Myocyte (in vitro differentiated cells): ENCODE measurements at regions not wholly inside any gene's neighbourhood (a gene's known extent, or its start where the extent isn't known, plus 50 kb on each side); places are given as distances from the start of the nearest gene placed in this dataset.
"Not testable (repeated sequence)": the region's sequence is repeated elsewhere in the genome, so short reads cannot be mapped to it uniquely, and the experiment has no call there.

Experiments used
- DNase-seq: peaks from one replicate; pipeline ENCODE4 v3.0.0-alpha.2; 2012; ENCODE audit warnings: low read depth

GRCh38 chr22:22371031-22371541 is 126.5 kb downstream of the VPREB1 start:
- DNase-seq: peak; percentile 34

DNA sequence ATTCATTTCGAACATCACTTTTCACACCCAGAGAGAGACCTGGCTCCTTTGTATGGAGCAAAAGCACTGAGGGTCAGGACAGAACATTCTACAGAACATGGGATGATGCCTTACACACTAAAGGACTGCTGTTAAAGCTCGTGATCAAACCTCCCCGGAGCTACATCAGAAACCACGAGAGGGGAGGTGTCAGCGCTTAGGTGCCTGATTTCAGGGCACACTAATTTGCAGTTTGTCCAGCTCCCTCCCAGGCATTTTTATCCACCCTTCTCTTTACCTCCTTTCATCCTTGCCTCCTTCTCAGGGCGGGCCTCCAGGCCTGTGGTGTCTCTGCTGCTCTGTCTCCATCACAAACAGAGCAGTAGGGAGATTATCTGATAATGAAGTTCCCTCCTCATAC is 127.5 kb downstream of the VPREB1 start:
- DNase-seq: no peak

DNA sequence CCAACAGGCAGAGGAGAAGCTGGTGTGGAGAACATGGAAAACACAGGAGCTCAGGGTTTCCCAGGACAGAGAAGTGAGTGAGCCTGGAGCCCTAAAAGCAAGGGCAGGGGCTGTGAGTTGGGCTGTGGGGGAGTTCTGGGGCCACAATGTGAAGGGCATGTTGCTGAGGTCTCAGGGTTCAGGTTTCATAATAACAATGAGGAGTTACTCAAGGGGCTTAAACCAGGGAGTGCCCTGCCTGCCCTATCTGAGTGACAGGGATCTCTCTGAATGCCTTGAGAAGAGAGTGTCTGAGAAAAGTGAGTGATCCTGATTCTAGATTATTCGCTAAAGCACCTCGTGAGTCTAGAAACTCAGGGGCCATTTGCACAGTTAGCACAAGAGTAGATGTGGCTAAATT is 129.6 kb downstream of the VPREB1 start:
- DNase-seq: no peak

DNA sequence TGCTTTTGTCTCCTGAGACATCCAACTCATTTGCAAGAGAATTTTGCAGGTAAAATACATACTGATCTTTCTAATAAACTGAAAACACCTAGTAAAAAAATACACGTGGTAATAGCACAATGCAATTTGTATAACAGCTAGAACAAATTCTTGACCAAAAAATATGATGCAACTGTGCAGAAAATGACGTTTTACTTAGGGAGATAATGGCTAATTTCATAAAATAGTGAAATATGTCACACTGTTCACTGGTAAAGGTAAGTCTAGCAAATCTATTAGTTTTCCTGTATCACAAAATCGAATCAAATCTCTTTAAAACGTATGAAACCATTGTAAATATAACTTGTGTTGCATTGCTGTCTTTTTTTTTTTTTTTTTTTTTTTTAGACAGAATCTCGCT is 130.0 kb downstream of the VPREB1 start:
- no peak for DNase-seq

GRCh38 chr22:22375576-22376351 is 131.2 kb downstream of the VPREB1 start:
- DNase-seq: peak; percentile 95

DNA sequence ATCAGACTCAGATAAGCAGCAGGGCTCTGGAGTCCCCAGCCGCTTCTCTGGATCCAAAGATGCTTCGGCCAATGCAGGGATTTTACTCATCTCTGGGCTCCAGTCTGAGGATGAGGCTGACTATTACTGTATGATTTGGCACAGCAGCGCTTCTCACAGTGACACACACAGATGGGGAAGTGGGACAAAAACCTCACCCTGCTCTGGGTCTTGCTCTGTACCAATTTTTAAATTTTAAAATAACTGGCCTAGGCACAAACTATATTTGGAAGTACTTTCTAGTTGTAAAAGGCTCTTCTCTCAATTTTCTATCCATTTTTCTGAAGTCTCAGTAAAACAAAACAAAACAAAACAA is 131.7 kb downstream of the VPREB1 start:
- no peak for DNase-seq

DNA sequence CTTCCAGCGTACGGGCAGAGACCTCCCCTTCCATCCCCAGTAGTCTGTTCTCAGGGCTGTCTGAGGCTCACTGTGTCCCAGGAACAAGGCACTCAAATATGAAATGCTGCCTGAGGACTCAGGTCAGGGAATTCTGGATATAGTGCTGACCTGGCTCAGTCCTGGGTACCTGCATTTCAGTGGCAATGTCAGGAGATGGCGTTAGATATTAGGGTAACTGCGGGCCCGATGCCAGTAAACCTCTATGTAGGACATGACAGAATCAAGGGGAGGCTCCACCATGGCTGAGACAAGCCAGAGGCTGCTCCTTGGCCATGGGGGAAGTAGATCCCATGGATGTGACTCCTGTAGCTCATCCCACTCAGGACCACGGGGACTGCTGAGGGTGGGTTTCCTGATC is 131.7 kb downstream of the ZNF280B start:
- DNase-seq: not testable (repeated sequence)

- DNase-seq: no peak
These were observed 131.2 kb downstream of the ZNF280B start for GRCh38 chr22:22377335-22377734.

DNA sequence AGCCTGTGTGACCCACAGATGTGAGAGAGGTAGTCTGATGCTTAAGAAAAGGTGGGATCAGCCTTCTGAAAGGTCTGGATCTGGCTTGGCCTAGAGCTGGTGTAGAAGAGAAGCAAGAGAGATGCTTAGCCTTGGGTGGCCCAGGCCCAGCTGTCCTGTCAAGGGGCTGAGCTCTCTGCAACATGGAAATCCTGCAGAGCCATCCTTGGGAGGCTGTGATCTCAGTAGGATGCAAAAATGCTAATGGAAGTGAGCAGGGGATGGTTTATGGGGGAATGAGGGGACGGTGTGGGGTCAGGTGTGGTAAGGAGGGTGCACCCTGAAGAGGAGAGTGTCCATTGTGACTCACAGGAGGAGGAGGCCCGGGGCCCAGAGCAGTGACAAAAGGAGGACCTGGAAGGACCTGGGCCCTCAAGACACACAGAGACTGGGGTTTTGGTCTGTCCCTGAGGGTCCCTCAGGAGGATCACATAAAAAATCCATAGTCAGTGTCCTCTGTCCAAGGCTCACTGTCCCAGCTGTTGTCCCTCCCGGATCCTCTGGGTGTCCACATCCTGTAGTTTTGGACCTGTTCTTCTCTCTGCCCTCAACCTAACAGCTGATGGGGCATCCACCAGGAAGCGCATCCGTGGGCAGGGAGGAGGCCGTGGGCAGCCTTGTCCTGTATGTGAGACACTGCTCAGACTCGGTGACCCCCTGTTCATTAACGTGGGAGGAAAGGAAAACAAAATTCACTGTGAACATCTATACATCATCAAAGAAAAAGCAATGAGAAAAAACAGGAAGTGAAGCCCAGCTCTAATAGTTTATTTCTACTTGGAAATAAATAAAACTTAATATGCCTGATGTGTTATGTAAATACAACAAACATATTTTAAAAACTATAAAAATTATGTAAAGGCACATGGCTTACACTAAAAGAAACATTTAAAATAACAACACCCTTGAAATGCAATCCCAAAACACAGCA is 129.8 kb downstream of the ZNF280B start:
- DNase-seq: peak; percentile 60

DNA sequence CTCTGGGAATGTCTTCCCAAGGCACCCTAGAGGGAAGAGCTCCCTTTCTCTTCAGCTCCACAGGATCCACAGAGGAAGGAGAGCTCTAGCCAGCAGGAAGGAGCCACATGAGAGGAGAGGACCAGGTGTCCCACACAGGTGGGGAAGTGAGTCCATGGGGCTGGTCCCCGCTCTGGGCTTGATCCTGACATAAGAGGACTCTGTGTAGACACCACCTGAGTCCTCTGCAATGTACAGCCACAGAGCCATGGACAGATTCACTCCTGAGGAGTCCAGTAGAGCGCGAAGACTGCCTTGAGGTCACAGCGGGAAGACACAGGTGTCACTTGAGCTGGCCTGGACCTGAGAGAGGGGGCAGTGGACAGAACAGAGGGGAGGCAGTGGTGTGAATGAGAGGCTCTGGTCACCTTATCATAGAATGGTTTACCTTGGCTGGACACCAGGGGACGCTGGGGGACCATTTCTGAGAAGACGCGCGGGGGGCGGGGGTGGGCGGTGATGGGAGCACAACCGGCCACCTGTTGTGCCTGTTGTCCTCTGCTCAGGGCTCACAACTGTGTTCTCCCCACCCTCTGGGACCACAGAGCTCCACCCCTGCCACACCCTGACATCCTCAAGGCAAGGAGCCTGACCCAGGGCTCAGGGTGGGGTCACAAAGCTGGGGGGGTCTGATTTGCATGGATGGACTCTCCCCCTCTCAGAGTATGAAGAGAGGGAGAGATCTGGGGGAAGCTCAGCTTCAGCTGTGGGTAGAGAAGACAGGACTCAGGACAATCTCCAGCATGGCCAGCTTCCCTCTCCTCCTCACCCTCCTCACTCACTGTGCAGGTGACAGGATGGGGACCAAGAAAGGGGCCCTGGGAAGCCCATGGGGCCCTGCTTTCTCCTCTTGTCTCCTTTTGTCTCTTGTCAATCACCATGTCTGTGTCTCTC is 128.2 kb downstream of the ZNF280B start:
- peak; percentile 92 for DNase-seq

DNA sequence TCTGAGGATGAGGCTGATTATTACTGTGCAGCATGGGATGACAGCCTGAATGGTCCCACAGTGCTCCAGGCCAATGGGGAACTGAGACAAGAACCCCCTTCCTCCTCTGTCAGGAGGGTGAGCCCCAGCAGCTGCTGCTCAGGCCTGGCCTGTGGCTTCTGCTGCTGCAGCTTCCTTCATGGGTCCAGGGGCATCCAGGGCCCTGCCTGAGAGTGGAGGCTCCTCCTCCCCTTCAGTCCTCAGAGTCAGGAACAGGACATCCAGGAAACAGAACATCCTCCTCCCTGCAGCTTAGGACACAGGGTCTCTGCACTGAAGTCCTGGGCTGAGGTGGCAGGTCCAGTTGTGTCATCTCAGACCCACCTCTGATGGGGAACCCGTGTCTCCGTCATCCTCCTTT is 127.2 kb downstream of the ZNF280B start:
- DNase-seq: peak; percentile 57

- no peak for DNase-seq
These were observed 124.3 kb downstream of the ZNF280B start for GRCh38 chr22:22384267-22384666.

DNA sequence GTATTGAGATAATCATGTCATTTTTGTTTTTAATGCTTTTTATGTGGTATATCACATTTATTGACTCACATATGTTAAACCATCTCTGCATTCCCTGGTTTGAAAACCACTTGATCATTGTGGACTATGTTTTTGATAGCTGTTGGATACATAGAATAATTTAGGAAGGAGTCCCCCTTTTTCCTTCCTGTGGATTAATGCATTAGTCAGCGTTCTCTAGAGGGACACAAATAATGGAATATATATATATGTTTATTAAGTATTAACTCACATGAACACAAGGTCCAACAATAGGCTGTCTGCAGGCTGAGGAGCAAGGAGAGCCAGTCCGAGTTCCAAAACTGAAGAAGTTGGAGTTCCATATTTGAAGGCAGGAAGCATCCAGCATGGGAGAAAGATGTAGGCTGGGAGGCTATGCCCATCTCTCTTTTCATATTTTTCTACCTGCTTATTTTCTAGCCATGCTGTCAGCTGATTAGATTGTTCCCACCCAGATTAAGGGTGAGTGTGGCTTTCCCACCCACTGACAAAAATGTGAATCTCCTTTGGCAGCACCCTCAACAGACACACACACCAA is 123.8 kb downstream of the ZNF280B start:
- no peak for DNase-seq

- no peak for DNase-seq
These were observed 121.7 kb downstream of the ZNF280B start for GRCh38 chr22:22386602-22387385.

GRCh38 chr22:22387386-22387736 is 121.2 kb downstream of the ZNF280B start:
- no peak for DNase-seq

GRCh38 chr22:22388090-22388489 is 120.5 kb downstream of the ZNF280B start:
- DNase-seq: no peak

DNA sequence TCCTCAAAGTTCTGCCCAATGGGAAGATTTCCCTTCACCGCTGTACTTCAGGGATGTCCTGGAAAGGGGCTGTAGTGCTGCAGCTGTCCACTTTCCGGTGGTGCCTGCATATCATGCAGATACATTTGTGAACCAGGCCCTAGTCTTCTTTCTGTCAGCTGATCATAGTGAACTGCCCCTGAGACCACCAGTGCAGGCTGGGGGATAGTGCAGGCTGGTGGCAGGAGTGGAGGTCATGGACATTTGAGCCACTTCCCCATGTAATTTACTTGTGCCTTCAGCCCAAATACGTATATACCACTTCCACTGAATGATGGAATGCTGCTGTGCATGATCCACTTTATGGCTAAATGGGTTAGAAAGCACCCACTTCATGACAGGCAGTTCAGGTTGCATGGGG is 120.0 kb downstream of the ZNF280B start:
- no peak for DNase-seq

- DNase-seq: no peak
These were observed 119.1 kb downstream of the ZNF280B start for GRCh38 chr22:22389467-22389866.

- no peak for DNase-seq
These were observed 117.6 kb downstream of the ZNF280B start for GRCh38 chr22:22390989-22391388.

- DNase-seq: no peak
These were observed 117.0 kb downstream of the ZNF280B start for GRCh38 chr22:22391543-22391942.
